Effector CD4-positive, alpha-beta T cell (primary cell): ENCODE measurements at regions not wholly inside any gene's neighbourhood (a gene's known extent, or its start where the extent isn't known, plus 50 kb on each side); places are given as distances from the start of the nearest gene placed in this dataset.

ENCODE experiments used
- DNase-seq: peaks from one replicate; pipeline ENCODE4 v3.0.0-alpha.2; 2020

DNA sequence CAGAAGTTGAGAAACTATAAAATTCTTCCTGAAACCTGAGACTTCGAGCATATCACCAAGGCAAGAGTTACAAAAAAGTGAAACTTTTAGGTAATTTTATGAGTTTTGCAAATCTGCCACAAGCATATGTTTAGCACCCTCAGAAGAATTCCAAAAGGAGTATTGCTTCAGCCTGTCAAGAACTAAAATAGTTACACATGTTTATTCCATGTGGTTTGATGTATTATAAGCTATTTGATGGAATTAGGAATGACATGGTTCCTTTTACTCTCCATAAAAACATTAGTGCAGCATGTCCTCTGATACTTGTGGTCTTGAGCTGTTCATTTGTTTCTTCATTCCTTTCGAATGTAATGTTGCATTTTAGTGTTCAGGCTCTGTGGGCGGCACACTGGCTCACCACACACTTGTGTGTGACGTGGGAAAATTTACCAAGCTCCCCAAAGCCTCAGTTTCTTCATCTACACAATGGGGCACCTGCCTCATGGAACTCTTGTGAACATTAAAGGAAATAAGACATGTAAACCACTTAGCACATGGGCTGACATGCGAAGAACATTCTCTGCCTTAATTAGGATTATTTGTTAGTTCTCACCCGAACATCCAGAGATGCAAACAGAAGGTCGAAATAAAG lies 204.2 kb upstream of the FOXF1 start:
- DNase-seq: no peak

- no peak for DNase-seq
These were observed 203.4 kb upstream of the FOXF1 start for GRCh38 chr16:86306811-86307513.

GRCh38 chr16:86307514-86307903 lies 202.8 kb upstream of the FOXF1 start:
- no peak for DNase-seq

GRCh38 chr16:86308514-86308913 lies 201.8 kb upstream of the FOXF1 start:
- no peak for DNase-seq

- no peak for DNase-seq
These were observed 196.7 kb upstream of the FOXF1 start for GRCh38 chr16:86313631-86314030.

GRCh38 chr16:86314402-86315025 lies 195.8 kb upstream of the FOXF1 start:
- DNase-seq: no peak

GRCh38 chr16:86316967-86317812 lies 193.1 kb upstream of the FOXF1 start:
- DNase-seq: no peak

- DNase-seq: no peak
These were observed 192.3 kb upstream of the FOXF1 start for GRCh38 chr16:86317813-86318650.

DNA sequence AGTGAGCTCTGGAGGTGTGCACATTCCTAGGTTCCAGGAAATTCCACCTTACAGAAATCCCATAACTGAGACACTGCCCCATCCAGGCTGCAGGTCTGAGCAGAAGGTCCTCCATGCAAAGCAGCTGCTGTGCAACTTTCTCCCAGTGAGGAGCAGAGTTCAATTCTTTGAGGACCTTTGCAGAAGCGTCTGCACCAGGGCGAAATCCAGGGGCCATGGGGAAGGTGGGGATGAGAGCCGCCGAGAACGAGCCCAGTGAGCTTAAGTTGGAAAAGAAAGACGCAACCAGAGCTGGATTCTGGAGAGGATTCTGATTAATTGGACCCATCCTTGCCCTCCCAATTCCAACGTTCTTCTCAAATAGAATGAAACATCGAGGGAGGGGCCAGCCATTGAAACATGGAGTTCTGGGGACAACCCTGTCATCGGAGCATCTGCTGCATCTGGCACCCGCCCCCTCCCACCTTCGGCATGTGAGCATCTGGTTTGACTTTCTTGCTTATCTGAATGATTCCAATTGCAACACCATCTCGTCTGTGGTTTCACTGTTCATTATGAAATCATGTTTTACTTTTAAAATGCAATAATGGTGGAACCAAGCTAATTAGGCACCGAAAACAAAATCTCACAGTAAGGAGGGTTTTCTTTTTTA lies 190.6 kb upstream of the FOXF1 start:
- DNase-seq: no peak

- no peak for DNase-seq
These were observed 190.1 kb upstream of the FOXF1 start for GRCh38 chr16:86320237-86320595.

- no peak for DNase-seq
These were observed 188.8 kb upstream of the FOXF1 start for GRCh38 chr16:86321491-86321890.

GRCh38 chr16:86322283-86322682 lies 188.0 kb upstream of the FOXF1 start:
- no peak for DNase-seq

DNA sequence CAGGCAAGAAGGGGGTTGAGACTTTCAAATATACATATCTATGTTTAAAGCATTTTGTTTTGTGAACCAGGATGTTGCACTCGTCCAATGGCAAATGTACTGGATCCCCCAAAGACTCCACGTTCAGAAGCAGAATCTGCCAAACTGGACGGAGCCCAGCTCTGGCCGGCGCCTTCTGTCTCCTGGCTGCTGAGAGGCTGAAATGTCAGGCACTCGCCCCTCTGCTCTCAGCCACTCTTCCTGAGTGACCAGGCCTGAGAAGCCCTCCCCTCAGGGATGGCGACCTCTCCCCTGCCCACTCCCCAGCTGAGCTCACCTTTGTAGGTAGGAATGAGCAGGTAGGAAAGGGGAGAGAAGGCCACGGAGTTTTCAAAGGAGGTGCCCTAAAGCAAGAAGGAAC lies 187.5 kb upstream of the FOXF1 start:
- DNase-seq: no peak

DNA sequence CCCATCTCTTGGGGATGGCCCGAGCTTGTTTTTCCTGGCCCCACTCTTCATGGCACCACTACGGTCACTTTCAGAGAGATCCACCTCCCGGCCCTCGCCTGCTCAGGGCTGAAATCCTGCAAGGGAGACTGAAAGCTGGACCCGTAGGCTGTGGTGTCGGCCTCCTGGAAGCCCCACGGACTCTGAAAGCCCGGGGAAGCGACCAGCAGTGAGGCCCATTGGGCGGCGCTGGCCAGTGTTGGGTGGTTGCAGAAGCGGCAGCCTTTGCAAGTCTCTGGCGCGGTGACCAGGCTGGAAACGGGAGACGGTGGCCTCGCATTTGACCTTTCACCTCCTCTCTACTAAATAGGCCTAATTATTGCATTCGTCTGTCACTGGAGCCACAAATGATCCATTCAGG lies 186.0 kb upstream of the FOXF1 start:
- no peak for DNase-seq

- no peak for DNase-seq
These were observed 185.0 kb upstream of the FOXF1 start for GRCh38 chr16:86325360-86325759.

DNA sequence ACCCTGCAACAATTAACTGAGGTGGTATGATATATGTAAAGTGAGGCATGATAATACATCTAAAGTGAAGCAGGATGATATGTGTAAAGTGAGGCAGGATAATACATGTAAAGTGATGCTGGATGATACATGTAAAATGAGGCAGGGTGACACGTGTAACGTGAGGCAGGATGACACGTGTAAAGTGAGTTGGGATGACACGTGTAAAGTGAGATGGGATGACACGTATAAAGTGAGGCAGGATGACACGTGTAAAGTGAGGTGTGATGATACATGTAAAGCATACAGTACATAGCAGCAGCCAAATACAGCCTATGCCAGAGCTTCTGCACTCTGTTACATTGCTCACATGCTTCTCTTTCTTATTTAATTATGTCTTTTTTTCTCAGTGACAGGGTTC lies 184.4 kb upstream of the FOXF1 start:
- no peak for DNase-seq

DNA sequence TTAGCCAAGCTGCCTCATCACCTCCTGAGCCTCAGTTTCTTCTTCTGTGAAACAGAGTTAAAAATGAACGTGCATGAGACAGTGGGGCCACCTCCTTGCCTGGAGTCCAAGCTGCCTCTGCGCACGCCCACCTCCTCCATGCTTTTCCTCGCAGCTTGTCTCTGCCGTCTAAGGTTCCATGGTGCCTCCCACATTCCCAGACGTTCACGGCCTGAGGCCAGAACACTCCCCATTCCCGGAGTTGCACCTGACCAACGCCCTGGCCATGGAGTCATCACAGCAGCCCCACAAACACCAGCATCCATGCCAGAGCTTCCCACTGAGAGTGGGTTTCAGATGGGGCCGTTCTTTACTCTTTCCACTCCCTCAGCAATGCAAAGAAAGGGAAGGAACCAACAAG lies 183.0 kb upstream of the FOXF1 start:
- no peak for DNase-seq

DNA sequence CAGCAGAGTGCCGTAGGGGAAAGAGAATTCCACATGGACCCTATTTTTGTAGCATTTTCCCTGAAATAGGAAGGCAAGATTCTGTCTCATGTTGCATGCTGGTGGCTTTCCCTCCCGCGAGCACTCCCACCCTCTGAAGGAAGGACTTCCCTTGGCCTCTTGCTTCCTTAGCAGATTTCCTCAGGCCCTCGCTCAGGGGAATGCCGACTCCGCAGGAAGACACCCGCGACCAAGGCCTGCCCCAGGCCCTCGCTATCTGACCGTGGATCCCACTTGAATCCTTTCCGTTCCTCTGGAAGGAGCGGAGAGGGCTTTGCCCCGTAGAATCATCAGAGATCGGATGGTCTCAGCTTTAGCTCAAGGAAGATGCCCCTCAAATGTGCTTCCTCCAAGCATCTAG lies 179.4 kb upstream of the FOXF1 start:
- no peak for DNase-seq

DNA sequence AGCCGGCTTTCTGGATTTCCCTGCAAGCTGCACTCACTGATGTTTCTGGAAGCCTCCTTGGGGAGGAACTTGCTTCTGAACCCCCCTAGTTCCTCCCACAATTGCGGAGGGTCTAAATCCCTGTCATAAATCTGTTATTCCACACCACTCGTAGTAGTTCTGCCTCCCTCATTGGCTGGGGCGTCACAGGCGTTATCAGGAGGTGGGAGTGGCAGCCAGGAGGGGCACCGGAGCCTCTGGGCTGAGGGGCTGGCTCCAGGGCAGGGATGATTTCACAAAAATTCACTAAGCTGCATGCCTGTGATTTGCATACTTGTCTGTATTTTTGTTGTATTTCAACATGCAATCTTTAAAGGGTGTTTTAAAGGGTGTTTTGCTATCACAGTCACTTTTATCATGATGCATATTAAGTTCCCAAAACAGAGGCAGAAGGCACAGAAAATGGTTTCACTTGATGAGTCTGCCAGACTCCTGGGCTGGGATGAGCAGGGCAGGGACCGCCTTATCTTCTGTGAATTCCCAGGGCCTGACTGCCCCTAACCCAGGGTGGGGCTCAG lies 176.2 kb upstream of the FOXF1 start:
- DNase-seq: no peak

GRCh38 chr16:86335266-86336172 lies 174.8 kb upstream of the FOXF1 start:
- no peak for DNase-seq

GRCh38 chr16:86337138-86337537 lies 173.2 kb upstream of the FOXF1 start:
- DNase-seq: no peak
